Activated naive CD4-positive, alpha-beta T cell treated with anti-CD3 and anti-CD28 coated beads, Interleukin-2, amount 10 ng/mL, durations not matched to agents 7 days and 5 days (primary cell): ENCODE measurements at regions not wholly inside any gene's neighbourhood (a gene's known extent, or its start where the extent isn't known, plus 50 kb on each side); places are given as distances from the start of the nearest gene placed in this dataset.

Experiments used
- CTCF ChIA-PET: fragments of 350-600 bp; sonication (Branson Sonifier 250); formaldehyde crosslinking; loops from one replicate; lab custom pipeline; 2021; ENCODE audit warnings: antibody characterized with exemption; lab: Charles Lee
- DNase-seq: peaks from one replicate; pipeline ENCODE4 v3.0.0-alpha.2; 2020
- H3K27ac Mint-ChIP-seq: one replicate; pipeline ENCODE4 v1.8.0; 2021; ENCODE audit warnings: mild to moderate bottlenecking, moderate library complexity, mixed read lengths
- H3K27me3 Mint-ChIP-seq: one replicate; pipeline ENCODE4 v1.8.0; 2021; ENCODE audit warnings: mild to moderate bottlenecking, mixed read lengths
- H3K36me3 Mint-ChIP-seq: one replicate; pipeline ENCODE4 v1.8.0; 2021; ENCODE audit warnings: mixed read lengths
- H3K4me1 Mint-ChIP-seq: one replicate; pipeline ENCODE4 v1.8.0; 2021; ENCODE audit warnings: mixed read lengths
- H3K4me3 Mint-ChIP-seq: one replicate; pipeline ENCODE4 v1.8.0; 2021; ENCODE audit warnings: mild to moderate bottlenecking, moderate library complexity, mixed read lengths
- H3K9me3 Mint-ChIP-seq: one replicate; pipeline ENCODE4 v1.8.0; 2021; ENCODE audit warnings: mixed read lengths

DNA sequence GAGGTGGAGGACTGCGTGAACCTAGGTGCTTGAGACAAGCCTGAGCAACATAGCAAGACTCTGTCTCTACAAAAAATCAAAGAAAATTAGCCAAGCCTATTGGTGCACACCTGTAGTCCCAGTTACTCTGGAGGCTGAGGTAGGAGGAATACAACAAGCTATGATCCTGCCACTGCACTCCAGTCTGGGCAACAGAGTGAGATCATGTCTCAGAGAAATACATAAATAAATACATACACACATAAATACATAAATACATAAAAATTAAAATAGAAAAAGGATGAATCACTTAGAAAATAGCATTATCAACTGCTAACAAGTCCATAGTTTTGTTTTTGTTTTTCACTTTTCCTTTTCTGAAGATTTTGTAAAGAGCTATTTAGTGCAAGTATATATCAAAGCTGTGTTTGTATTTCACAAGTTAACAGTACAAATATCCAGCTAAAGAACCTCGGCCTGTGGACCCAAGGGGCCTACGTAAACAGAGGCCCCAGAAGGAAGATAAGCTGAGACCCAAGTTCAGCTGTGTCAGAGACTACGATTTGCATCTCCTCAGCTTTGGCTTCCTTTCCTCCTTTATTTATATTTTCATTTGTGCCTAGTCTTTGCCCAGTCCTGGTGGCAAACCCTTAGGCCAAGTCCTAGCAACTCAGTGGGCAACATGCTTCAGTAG lies 67.1 kb upstream of the ROBO2 start:
- Mint-ChIP-seq H3K27me3 (no peaks in the 10 kb centered on the region), H3K9me3 (no peaks in the 10 kb centered on the region), H3K36me3 (no peaks in the 10 kb centered on the region), H3K27ac (no peak overlapping the region), H3K4me3 (no peak overlapping the region), H3K4me1 (no peaks in the 10 kb centered on the region)
- no peak for DNase-seq
- CTCF ChIA-PET: no interaction called here

GRCh38 chr3:76976996-76977395 lies 62.9 kb upstream of the ROBO2 start:
- Mint-ChIP-seq H3K4me3 (no peak overlapping the region), H3K36me3 (no peaks in the 10 kb centered on the region), H3K9me3 (no peaks in the 10 kb centered on the region), H3K4me1 (no peaks in the 10 kb centered on the region), H3K27ac (no peak overlapping the region), H3K27me3 (no peaks in the 10 kb centered on the region)
- DNase-seq: no peak
- CTCF ChIA-PET: no interaction called here

DNA sequence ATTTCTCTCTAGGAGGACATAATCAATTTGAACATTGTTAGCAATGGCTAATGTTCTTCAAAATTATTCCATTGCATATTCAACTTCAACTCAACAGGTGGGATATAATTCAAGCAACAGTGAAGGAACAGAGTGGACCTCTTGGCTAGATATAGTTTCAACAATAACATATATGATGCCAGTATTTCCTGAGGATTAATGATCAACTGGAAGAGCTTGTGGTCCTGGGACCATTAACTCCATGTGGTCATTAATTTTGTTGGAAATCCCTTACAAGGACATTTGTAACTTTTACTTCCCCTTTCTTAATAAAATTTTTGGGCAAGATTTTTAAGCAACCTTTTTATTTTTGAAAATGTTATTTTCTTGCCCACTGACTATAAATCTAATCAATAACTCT lies 54.3 kb upstream of the ROBO2 start:
- Mint-ChIP-seq H3K9me3 (no peaks in the 10 kb centered on the region), H3K4me3 (no peak overlapping the region), H3K27ac (no peak overlapping the region), H3K4me1 (no peaks in the 10 kb centered on the region), H3K27me3 (no peaks in the 10 kb centered on the region), H3K36me3 (no peaks in the 10 kb centered on the region)
- CTCF ChIA-PET: no interaction called here
- DNase-seq: no peak

- Mint-ChIP-seq H3K9me3 (no peaks in the 10 kb centered on the region), H3K27ac (no peak overlapping the region), H3K4me3 (no peak overlapping the region), H3K4me1 (no peaks in the 10 kb centered on the region), H3K36me3 (no peaks in the 10 kb centered on the region), H3K27me3 (no peaks in the 10 kb centered on the region)
- no peak for DNase-seq
- CTCF ChIA-PET: no interaction called here
Measured at GRCh38 chr3:76986876-76987474, 52.9 kb upstream of the ROBO2 start.
